Loucy (cell line): ENCODE measurements at regions not wholly inside any gene's neighbourhood (a gene's known extent, or its start where the extent isn't known, plus 50 kb on each side); places are given as distances from the start of the nearest gene placed in this dataset.

Experiments
- H2AFZ ChIP-seq: fragments of 200-600 bp; sonication (generic); 2 replicates; pipeline ENCODE4 v1.6.0; 2016; ENCODE audit warnings: antibody characterized with exemption, mild to moderate bottlenecking, low read length, moderate library complexity
- H3F3A ChIP-seq: fragments of 200-600 bp; 2 replicates; pipeline ENCODE4 v1.6.0; 2016; ENCODE audit warnings: antibody characterized with exemption, low read depth, mild to moderate bottlenecking
- H3K27me3 ChIP-seq: fragments of 200-600 bp; sonication (generic); 2 replicates; pipeline ENCODE4 v1.6.1; 2014; ENCODE audit warnings: low read length, mild to moderate bottlenecking; ENCODE audit not compliant: insufficient read depth, poor library complexity, severe bottlenecking
- H3K36me3 ChIP-seq: fragments of 200-600 bp; sonication (generic); 2 replicates; pipeline ENCODE4 v1.6.1; 2016; ENCODE audit warnings: low read length; ENCODE audit not compliant: insufficient read depth
- H3K4me1 ChIP-seq: fragments of 200-600 bp; sonication (generic); 2 replicates; pipeline ENCODE4 v1.5.1; 2014; ENCODE audit warnings: low read length, mild to moderate bottlenecking; ENCODE audit not compliant: insufficient read depth, poor library complexity, severe bottlenecking
- H3K4me2 ChIP-seq: fragments of 200-600 bp; sonication (generic); 2 replicates; pipeline ENCODE4 v1.6.0; 2014; ENCODE audit warnings: antibody characterized with exemption, low read length, low read depth, mild to moderate bottlenecking; ENCODE audit not compliant: poor library complexity, severe bottlenecking
- H3K4me3 ChIP-seq: fragments of 200-600 bp; sonication (generic); 2 replicates; pipeline ENCODE4 v1.5.1; 2014; ENCODE audit warnings: low read length, mild to moderate bottlenecking, mixed read lengths; ENCODE audit not compliant: poor library complexity, severe bottlenecking
- H3K79me2 ChIP-seq: fragments of 200-600 bp; sonication (generic); 2 replicates; pipeline ENCODE4 v1.6.1; 2014; ENCODE audit warnings: low read length; ENCODE audit not compliant: insufficient read depth
- H3K9ac ChIP-seq: fragments of 200-600 bp; sonication (generic); 2 replicates; pipeline ENCODE4 v1.6.0; 2014; ENCODE audit warnings: mild to moderate bottlenecking, low read depth, low read length, moderate library complexity; ENCODE audit not compliant: poor library complexity, severe bottlenecking
- H3K9me2 ChIP-seq: fragments of 200-600 bp; sonication (generic); replicated peaks from 2 replicates; pipeline ENCODE4 v1.6.1; 2016; ENCODE audit warnings: low read depth, low read length, mixed read lengths
- H3K9me3 ChIP-seq: fragments of 200-600 bp; sonication (generic); 2 replicates; pipeline ENCODE4 v1.6.1; 2014; ENCODE audit warnings: mild to moderate bottlenecking, antibody characterized with exemption, low read length, low read depth; ENCODE audit not compliant: insufficient read depth
- H4K20me1 ChIP-seq: fragments of 200-600 bp; sonication (generic); 2 replicates; pipeline ENCODE4 v1.6.0; 2014; ENCODE audit warnings: antibody characterized with exemption, low read length, mild to moderate bottlenecking; ENCODE audit not compliant: insufficient read depth, poor library complexity, severe bottlenecking
- CTCF ChIP-seq: fragments of 200-600 bp; sonication (generic); conservative IDR thresholded peaks from 2 replicates; pipeline ENCODE4 v1.5.1; 2014; ENCODE audit warnings: mild to moderate bottlenecking, antibody characterized with exemption, low read length
- EZH2phosphoT487 ChIP-seq: fragments of 200-600 bp; IDR thresholded peaks from 2 replicates; pipeline ENCODE4 v1.6.1; 2018; ENCODE audit warnings: antibody characterized with exemption, mild to moderate bottlenecking, moderate library complexity, borderline replicate concordance

GRCh38 chr6:40171343-40171742 lies 237.1 kb upstream of the MOCS1 start:
- Histone ChIP-seq H3K27me3 (no peaks in the 10 kb centered on the region), H4K20me1 (no peaks in the 10 kb centered on the region), H3K79me2 (no peaks in the 10 kb centered on the region), H3K9me2 (no peaks in the 10 kb centered on the region), H3K9ac (no peak overlapping the region), H3K9me3 (no peaks in the 10 kb centered on the region), H3K36me3 (no peaks in the 10 kb centered on the region), H2AFZ (no peak overlapping the region), H3K4me1 (no peaks in the 10 kb centered on the region), H3K4me3 (no peak overlapping the region), H3F3A (no peaks in the 10 kb centered on the region), H3K4me2 (no peak overlapping the region)
- no peak for TF ChIP-seq CTCF
- no peak for TF ChIP-seq EZH2phosphoT487

GRCh38 chr6:40170856-40171255 lies 236.6 kb upstream of the MOCS1 start:
- Histone ChIP-seq H3K4me3 (no peak overlapping the region), H3F3A (no peaks in the 10 kb centered on the region), H4K20me1 (no peaks in the 10 kb centered on the region), H3K4me2 (no peak overlapping the region), H3K4me1 (no peaks in the 10 kb centered on the region), H3K27me3 (no peaks in the 10 kb centered on the region), H3K9me3 (no peaks in the 10 kb centered on the region), H3K9ac (no peak overlapping the region), H3K9me2 (no peaks in the 10 kb centered on the region), H3K79me2 (no peaks in the 10 kb centered on the region), H2AFZ (no peak overlapping the region), H3K36me3 (no peaks in the 10 kb centered on the region)
- TF ChIP-seq EZH2phosphoT487 (no peak), CTCF (no peak)

- Histone ChIP-seq H3K4me1 (no peaks in the 10 kb centered on the region), H3K36me3 (no peaks in the 10 kb centered on the region), H4K20me1 (no peaks in the 10 kb centered on the region), H3K9me2 (no peaks in the 10 kb centered on the region), H3F3A (no peaks in the 10 kb centered on the region), H3K27me3 (no peaks in the 10 kb centered on the region), H3K9ac (no peak overlapping the region), H3K79me2 (no peaks in the 10 kb centered on the region), H3K9me3 (no peaks in the 10 kb centered on the region), H2AFZ (no peak overlapping the region), H3K4me3 (no peak overlapping the region), H3K4me2 (no peak overlapping the region)
- TF ChIP-seq EZH2phosphoT487 (no peak), CTCF (no peak)
Observed at GRCh38 chr6:40169878-40170277, 235.6 kb upstream of the MOCS1 start.
